ENCODE measurements at regions not wholly inside any gene's neighbourhood (a gene's known extent, or its start where the extent isn't known, plus 50 kb on each side); places are given as distances from the start of the nearest gene placed in this dataset.
"Not testable (repeated sequence)": the region's sequence is repeated elsewhere in the genome, so short reads cannot be mapped to it uniquely, and the experiment has no call there.

- DNase-seq (ENCODE audit: low read depth), result no peak
- in situ Hi-C loops (cut with HindIII; ENCODE audit: low pct_unique_long_range_greater_than_20kb, low sequenced_read_pairs), result no loop called here
Measured at GRCh38 chr5:158468444-158468843, 609.5 kb upstream of the CLINT1 start.

- in situ Hi-C loops (cut with HindIII; ENCODE audit: low pct_unique_long_range_greater_than_20kb, low sequenced_read_pairs), result no loop called here
- no peak for DNase-seq (ENCODE audit: low read depth)
Measured at GRCh38 chr5:158466191-158466590, 607.2 kb upstream of the CLINT1 start.

- in situ Hi-C loops (cut with HindIII; ENCODE audit: low pct_unique_long_range_greater_than_20kb, low sequenced_read_pairs), result no loop called here
- no peak for DNase-seq (ENCODE audit: low read depth)
Measured at GRCh38 chr5:158465086-158465972, 606.4 kb upstream of the CLINT1 start.

- no peak for DNase-seq (ENCODE audit: low read depth)
Measured at GRCh38 chr5:158464383-158464782, 605.4 kb upstream of the CLINT1 start.

GRCh38 chr5:158463938-158464337 is 605.0 kb upstream of the CLINT1 start:
- no peak for DNase-seq (ENCODE audit: low read depth)
- in situ Hi-C loops (cut with HindIII; ENCODE audit: low pct_unique_long_range_greater_than_20kb, low sequenced_read_pairs), result no loop called here

More at GRCh38 chr5:158464383-158464782, 605.4 kb upstream of the CLINT1 start:
- in situ Hi-C loops (cut with HindIII; ENCODE audit: low pct_unique_long_range_greater_than_20kb, low sequenced_read_pairs), result no loop called here

- no peak for DNase-seq (ENCODE audit: low read depth)
- in situ Hi-C loops (cut with HindIII; ENCODE audit: low pct_unique_long_range_greater_than_20kb, low sequenced_read_pairs), result no loop called here
Measured at GRCh38 chr5:158463188-158463587, 604.2 kb upstream of the CLINT1 start.

GRCh38 chr5:158462349-158463114 is 603.6 kb upstream of the CLINT1 start:
- in situ Hi-C loops (cut with HindIII; ENCODE audit: low pct_unique_long_range_greater_than_20kb, low sequenced_read_pairs), result no loop called here
- no peak for DNase-seq (ENCODE audit: low read depth)

GRCh38 chr5:158461240-158461854 is 602.4 kb upstream of the CLINT1 start:
- DNase-seq (ENCODE audit: low read depth), result no peak
- in situ Hi-C loops (cut with HindIII; ENCODE audit: low pct_unique_long_range_greater_than_20kb, low sequenced_read_pairs), result no loop called here

- no peak for DNase-seq (ENCODE audit: low read depth)
- in situ Hi-C loops (cut with HindIII; ENCODE audit: low pct_unique_long_range_greater_than_20kb, low sequenced_read_pairs), result no loop called here
Measured at GRCh38 chr5:158458086-158458485, 599.1 kb upstream of the CLINT1 start.

GRCh38 chr5:158456756-158457155 is 597.8 kb upstream of the CLINT1 start:
- DNase-seq (ENCODE audit: low read depth), result peak; percentile 47
- in situ Hi-C loops (cut with HindIII; ENCODE audit: low pct_unique_long_range_greater_than_20kb, low sequenced_read_pairs), result no loop called here

GRCh38 chr5:158456241-158456640 is 597.3 kb upstream of the CLINT1 start:
- no peak for DNase-seq (ENCODE audit: low read depth)
- in situ Hi-C loops (cut with HindIII; ENCODE audit: low pct_unique_long_range_greater_than_20kb, low sequenced_read_pairs), result no loop called here

GRCh38 chr5:158451993-158452672 is 593.2 kb upstream of the CLINT1 start:
- DNase-seq (ENCODE audit: low read depth), result no peak
- in situ Hi-C loops (cut with HindIII; ENCODE audit: low pct_unique_long_range_greater_than_20kb, low sequenced_read_pairs), result no loop called here

- in situ Hi-C loops (cut with HindIII; ENCODE audit: low pct_unique_long_range_greater_than_20kb, low sequenced_read_pairs), result no loop called here
- peak; percentile 16 for DNase-seq (ENCODE audit: low read depth)
Measured at GRCh38 chr5:158451203-158451992, 592.5 kb upstream of the CLINT1 start.

GRCh38 chr5:158450751-158451171 is 591.8 kb upstream of the CLINT1 start:
- DNase-seq (ENCODE audit: low read depth), result no peak
- in situ Hi-C loops (cut with HindIII; ENCODE audit: low pct_unique_long_range_greater_than_20kb, low sequenced_read_pairs), result no loop called here

- DNase-seq (ENCODE audit: low read depth); in situ Hi-C loops (cut with HindIII; ENCODE audit: low pct_unique_long_range_greater_than_20kb, low sequenced_read_pairs): not testable (repeated sequence)
Measured at GRCh38 chr5:158446761-158447160, 587.8 kb upstream of the CLINT1 start.

- in situ Hi-C loops (cut with HindIII; ENCODE audit: low pct_unique_long_range_greater_than_20kb, low sequenced_read_pairs); DNase-seq (ENCODE audit: low read depth): not testable (repeated sequence)
Measured at GRCh38 chr5:158439204-158439603, 580.3 kb upstream of the CLINT1 start.

- DNase-seq (ENCODE audit: low read depth), result no peak
- in situ Hi-C loops (cut with HindIII; ENCODE audit: low pct_unique_long_range_greater_than_20kb, low sequenced_read_pairs), result no loop called here
Measured at GRCh38 chr5:158436271-158437065, 577.5 kb upstream of the CLINT1 start.
